ENCODE measurements at regions not wholly inside any gene's neighbourhood (a gene's known extent, or its start where the extent isn't known, plus 50 kb on each side); places are given as distances from the start of the nearest gene placed in this dataset.
"Not testable (repeated sequence)": the region's sequence is repeated elsewhere in the genome, so short reads cannot be mapped to it uniquely, and the experiment has no call there.

GRCh38 chr1:610538-610937 lies 75.9 kb downstream of the OR4F16 start:
- not testable (repeated sequence) for H3K27ac ChIP-seq (ENCODE audit: poor library complexity, severe bottlenecking); H3K27me3 ChIP-seq (ENCODE audit: insufficient read depth, poor library complexity, severe bottlenecking); H3K4me1 ChIP-seq (ENCODE audit: insufficient read depth, poor library complexity, severe bottlenecking); DNase-seq (ENCODE audit: low spot score); H3K4me3 ChIP-seq (ENCODE audit: severe bottlenecking); H3K36me3 ChIP-seq (ENCODE audit: low read depth); H3K9me3 ChIP-seq (ENCODE audit: severe bottlenecking); ATAC-seq (ENCODE audit: low read depth)

GRCh38 chr1:609161-609560 lies 77.3 kb downstream of the OR4F16 start:
- H3K9me3 ChIP-seq (ENCODE audit: severe bottlenecking); H3K4me1 ChIP-seq (ENCODE audit: insufficient read depth, poor library complexity, severe bottlenecking); H3K27ac ChIP-seq (ENCODE audit: poor library complexity, severe bottlenecking); H3K27me3 ChIP-seq (ENCODE audit: insufficient read depth, poor library complexity, severe bottlenecking); H3K4me3 ChIP-seq (ENCODE audit: severe bottlenecking); ATAC-seq (ENCODE audit: low read depth); DNase-seq (ENCODE audit: low spot score); H3K36me3 ChIP-seq (ENCODE audit: low read depth): not testable (repeated sequence)

- H3K27ac ChIP-seq (ENCODE audit: poor library complexity, severe bottlenecking); H3K9me3 ChIP-seq (ENCODE audit: severe bottlenecking); H3K36me3 ChIP-seq (ENCODE audit: low read depth); ATAC-seq (ENCODE audit: low read depth); H3K4me1 ChIP-seq (ENCODE audit: insufficient read depth, poor library complexity, severe bottlenecking); H3K27me3 ChIP-seq (ENCODE audit: insufficient read depth, poor library complexity, severe bottlenecking): not testable (repeated sequence)
- DNase-seq (ENCODE audit: low spot score), result peak; percentile 61
- peak overlapping the region; percentile 27 for H3K4me3 ChIP-seq (ENCODE audit: severe bottlenecking)
Observed at GRCh38 chr1:605279-605678, 81.2 kb downstream of the OR4F16 start.

- ATAC-seq (ENCODE audit: low read depth); H3K36me3 ChIP-seq (ENCODE audit: low read depth); H3K9me3 ChIP-seq (ENCODE audit: severe bottlenecking); H3K4me1 ChIP-seq (ENCODE audit: insufficient read depth, poor library complexity, severe bottlenecking); H3K27ac ChIP-seq (ENCODE audit: poor library complexity, severe bottlenecking); H3K27me3 ChIP-seq (ENCODE audit: insufficient read depth, poor library complexity, severe bottlenecking); H3K4me3 ChIP-seq (ENCODE audit: severe bottlenecking); DNase-seq (ENCODE audit: low spot score): not testable (repeated sequence)
Observed at GRCh38 chr1:588211-588610, 98.2 kb downstream of the OR4F16 start.

GRCh38 chr1:585992-586391 lies 100.5 kb downstream of the OR4F16 start:
- not testable (repeated sequence) for H3K4me3 ChIP-seq (ENCODE audit: severe bottlenecking); H3K9me3 ChIP-seq (ENCODE audit: severe bottlenecking)

More at GRCh38 chr1:585992-586391, 100.5 kb downstream of the OR4F16 start:
- not testable (repeated sequence) for H3K27me3 ChIP-seq (ENCODE audit: insufficient read depth, poor library complexity, severe bottlenecking); H3K4me1 ChIP-seq (ENCODE audit: insufficient read depth, poor library complexity, severe bottlenecking); ATAC-seq (ENCODE audit: low read depth); H3K36me3 ChIP-seq (ENCODE audit: low read depth); H3K27ac ChIP-seq (ENCODE audit: poor library complexity, severe bottlenecking)
- DNase-seq (ENCODE audit: low spot score), result peak; percentile 83
